GM12864 (cell line): ENCODE measurements at regions not wholly inside any gene's neighbourhood (a gene's known extent, or its start where the extent isn't known, plus 50 kb on each side); places are given as distances from the start of the nearest gene placed in this dataset.
"Not testable (repeated sequence)": the region's sequence is repeated elsewhere in the genome, so short reads cannot be mapped to it uniquely, and the experiment has no call there.

Experiments used
- DNase-seq: peaks from one replicate; pipeline ENCODE4 v3.0.0-alpha.2; 2011; ENCODE audit warnings: low read depth
- H3K4me3 ChIP-seq: 2 replicates; pipeline ENCODE4 v1.5.1; 2011; ENCODE audit warnings: mild to moderate bottlenecking, low read depth, low read length, control low read depth
- TF ChIP-seq, protein P1 (sequence below): IDR thresholded peaks from 2 replicates; pipeline ENCODE4 v1.5.1; 2011; ENCODE audit warnings: low read depth, mild to moderate bottlenecking, moderate library complexity, low read length, control low read depth, inconsistent platforms; ENCODE audit errors: missing control alignments

DNA sequence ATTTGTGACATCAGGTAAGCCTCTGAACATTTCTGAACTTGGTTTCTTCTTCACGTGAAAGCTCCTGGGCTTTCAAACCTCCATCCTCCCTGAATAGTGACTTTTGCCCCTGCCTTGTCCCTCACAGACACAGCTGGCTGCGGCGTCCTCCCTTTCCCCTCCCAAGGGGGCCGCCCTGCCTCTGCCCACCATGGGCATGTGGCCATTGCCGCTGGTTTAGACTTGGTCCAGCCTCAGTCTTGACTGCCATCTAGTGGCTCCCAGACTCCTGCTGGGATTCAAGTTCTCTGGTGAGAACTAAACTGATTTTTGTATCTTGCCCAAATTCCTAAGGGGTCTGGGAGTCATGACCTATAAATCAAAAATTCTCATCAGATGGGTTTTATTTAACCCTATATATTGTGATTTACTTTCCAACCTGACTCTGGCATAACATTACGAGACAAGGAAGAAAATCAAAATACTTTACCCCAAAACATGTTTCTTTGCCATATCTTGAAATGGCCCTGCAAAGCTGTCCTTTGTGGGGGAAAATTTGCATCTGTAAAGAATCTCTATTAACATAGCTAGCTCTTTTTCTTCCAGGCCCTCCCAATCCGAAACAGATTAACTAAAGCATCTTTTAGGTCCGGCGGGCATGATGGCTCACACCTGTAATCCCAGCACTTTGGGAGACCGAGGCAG is 73.9 kb upstream of the SEC14L1 start:
- not testable (repeated sequence) for DNase-seq, H3K4me3 ChIP-seq
- TF ChIP-seq, protein P1, sequence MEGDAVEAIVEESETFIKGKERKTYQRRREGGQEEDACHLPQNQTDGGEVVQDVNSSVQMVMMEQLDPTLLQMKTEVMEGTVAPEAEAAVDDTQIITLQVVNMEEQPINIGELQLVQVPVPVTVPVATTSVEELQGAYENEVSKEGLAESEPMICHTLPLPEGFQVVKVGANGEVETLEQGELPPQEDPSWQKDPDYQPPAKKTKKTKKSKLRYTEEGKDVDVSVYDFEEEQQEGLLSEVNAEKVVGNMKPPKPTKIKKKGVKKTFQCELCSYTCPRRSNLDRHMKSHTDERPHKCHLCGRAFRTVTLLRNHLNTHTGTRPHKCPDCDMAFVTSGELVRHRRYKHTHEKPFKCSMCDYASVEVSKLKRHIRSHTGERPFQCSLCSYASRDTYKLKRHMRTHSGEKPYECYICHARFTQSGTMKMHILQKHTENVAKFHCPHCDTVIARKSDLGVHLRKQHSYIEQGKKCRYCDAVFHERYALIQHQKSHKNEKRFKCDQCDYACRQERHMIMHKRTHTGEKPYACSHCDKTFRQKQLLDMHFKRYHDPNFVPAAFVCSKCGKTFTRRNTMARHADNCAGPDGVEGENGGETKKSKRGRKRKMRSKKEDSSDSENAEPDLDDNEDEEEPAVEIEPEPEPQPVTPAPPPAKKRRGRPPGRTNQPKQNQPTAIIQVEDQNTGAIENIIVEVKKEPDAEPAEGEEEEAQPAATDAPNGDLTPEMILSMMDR = peak; percentile 80

DNA sequence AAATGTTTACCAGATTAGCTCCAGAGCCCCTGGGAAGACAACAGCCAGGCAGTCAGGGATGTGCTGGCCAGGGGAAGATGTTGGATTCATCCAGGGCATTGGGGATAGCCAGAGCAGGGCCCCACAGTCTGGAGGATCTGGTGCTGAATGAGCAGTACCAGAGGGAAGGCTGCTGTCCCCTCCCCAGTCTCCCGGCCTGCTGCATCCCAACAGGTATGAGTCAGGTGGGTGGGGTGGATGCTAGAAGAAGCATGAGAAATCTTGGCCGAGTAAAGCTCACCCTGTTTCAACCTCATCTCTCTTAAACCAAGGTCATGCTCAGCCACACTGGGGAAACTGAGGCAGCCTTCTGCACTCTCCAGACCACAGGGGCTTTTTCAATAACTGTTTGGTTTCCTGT is 71.9 kb upstream of the SEC14L1 start:
- TF ChIP-seq, protein P1 = no peak
- DNase-seq = no peak
- H3K4me3 ChIP-seq = no peak overlapping the region

DNA sequence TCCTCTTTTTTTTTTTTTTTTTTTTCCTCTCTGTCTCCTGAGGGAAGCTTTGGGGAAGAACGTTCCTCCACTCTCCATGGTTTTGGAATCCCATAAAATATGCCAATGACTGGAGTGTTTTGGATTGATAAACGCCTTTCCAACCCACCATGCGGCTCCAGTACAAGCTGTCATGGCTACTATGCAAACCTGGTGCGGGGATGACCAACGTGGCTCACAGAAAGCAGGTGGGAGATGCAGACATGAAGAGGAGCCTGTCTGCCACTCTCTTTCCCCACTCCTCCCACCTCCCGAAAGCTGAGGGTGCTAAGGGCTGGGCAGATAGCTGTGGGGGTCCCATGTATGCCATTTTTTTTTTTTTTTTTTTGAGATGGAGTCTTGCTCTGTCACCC is 69.9 kb upstream of the SEC14L1 start:
- TF ChIP-seq, protein P1 = no peak
- H3K4me3 ChIP-seq = no peak overlapping the region
- DNase-seq = no peak

DNA sequence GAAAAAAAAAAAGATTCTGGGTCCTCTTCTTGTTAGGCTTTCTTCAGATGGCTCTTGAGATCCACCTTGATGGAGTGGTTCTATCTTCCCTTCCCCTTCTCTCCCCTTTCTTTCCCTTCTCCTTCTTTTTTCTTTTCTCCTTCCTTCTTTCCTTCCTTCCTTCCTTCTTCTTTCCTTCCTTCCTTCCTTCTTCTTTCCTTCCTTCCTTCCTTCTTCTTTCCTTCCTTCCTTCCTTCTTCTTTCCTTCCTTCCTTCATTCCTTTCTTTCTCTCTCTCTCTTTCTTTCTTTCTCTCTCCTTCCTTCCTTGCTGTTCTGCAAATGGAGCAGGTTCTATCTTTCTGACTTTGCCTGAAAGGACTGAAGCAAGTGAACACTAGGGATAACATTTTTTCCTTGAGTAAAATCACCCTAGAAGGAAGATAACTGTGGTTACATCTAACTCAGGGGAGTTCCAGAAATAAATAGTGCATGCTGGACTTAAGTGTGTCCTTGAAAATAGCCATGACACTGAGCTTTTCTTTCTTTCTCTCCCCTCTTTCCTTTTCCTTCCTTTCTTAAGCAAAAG is 68.8 kb upstream of the SEC14L1 start:
- DNase-seq = no peak
- H3K4me3 ChIP-seq = no peak overlapping the region
- TF ChIP-seq, protein P1 = no peak

DNA sequence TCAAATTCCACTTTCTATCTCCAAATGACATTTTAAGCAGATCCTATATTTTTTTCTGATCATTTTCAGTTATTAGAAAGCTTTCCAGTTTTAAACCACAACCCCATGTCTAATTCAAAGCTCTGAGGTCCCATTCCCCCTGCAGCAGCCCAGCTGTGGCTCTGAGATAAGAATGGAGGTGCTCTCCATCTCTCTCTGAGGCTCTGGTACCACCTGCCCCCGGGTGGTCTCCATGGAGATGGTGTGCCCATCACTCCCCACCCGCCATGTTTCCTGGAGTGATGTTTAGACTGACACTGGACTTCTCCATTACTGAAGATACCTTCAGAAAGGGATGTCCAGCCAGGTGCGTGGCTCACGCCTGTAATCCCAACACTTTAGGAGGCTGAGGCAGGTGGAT is 68.1 kb upstream of the SEC14L1 start:
- TF ChIP-seq, protein P1 = no peak
- no peak for DNase-seq

DNA sequence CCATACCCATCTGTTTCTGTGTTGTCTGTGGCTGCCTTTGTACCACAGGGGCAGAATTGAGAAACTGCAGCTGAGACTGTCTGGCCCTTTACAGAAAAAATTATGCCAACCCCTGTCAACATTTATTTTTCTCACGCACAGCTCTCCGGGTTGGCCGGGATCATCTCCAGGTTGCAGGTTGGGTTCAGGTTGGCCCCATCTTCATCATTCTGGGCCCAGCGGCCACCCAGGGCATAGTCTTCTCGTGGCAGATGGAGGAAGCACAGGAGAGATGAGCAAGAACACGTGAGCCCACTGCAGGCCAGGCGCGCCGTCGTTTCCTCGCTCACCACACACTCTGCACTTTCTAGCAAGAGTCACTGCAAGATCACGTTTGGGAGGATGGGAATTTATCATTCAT is 66.1 kb upstream of the SEC14L1 start:
- TF ChIP-seq, protein P1 = no peak
- H3K4me3 ChIP-seq = no peak overlapping the region
- no peak for DNase-seq

More for the DNA sequence above, 68.1 kb upstream of the SEC14L1 start:
- H3K4me3 ChIP-seq = no peak overlapping the region
